Muscle layer of duodenum (tissue), 2 donors: ENCODE measurements at regions not wholly inside any gene's neighbourhood (a gene's known extent, or its start where the extent isn't known, plus 50 kb on each side); places are given as distances from the start of the nearest gene placed in this dataset.

Source experiments
- H3K27ac ChIP-seq: one replicate; pipeline ENCODE4 v1.7.0; 2013; ENCODE audit warnings: mild to moderate bottlenecking, low read length
- H3K27me3 ChIP-seq: one replicate; pipeline ENCODE4 v1.7.0; 2013; ENCODE audit warnings: low read depth, mild to moderate bottlenecking, control low read depth, low read length
- H3K36me3 ChIP-seq, 2 donors: one replicate each; pipeline ENCODE4 v1.7.0; 2013; ENCODE audit warnings: low read length in 2 of 2, control low read depth in 1 of 2, mild to moderate bottlenecking in 1 of 2; ENCODE audit not compliant: insufficient read depth in 2 of 2, control insufficient read depth in 1 of 2
- H3K4me1 ChIP-seq, 2 donors: one replicate each; pipeline ENCODE4 v1.7.0; 2013; ENCODE audit warnings: low read length in 2 of 2, mild to moderate bottlenecking in 2 of 2, control low read depth in 1 of 2, moderate library complexity in 1 of 2; ENCODE audit not compliant: insufficient read depth in 2 of 2, control insufficient read depth in 1 of 2
- H3K4me3 ChIP-seq, 2 donors: one replicate each; pipeline ENCODE4 v1.7.0; 2013; ENCODE audit warnings: low read length in 2 of 2, low read depth in 1 of 2, mild to moderate bottlenecking in 1 of 2
- H3K9me3 ChIP-seq, 2 donors: one replicate each; pipeline ENCODE4 v1.7.0; 2013; ENCODE audit warnings: low read length in 2 of 2, control low read depth in 1 of 2, mild to moderate bottlenecking in 1 of 2; ENCODE audit not compliant: control insufficient read depth in 1 of 2
- donor health status: healthy.

DNA sequence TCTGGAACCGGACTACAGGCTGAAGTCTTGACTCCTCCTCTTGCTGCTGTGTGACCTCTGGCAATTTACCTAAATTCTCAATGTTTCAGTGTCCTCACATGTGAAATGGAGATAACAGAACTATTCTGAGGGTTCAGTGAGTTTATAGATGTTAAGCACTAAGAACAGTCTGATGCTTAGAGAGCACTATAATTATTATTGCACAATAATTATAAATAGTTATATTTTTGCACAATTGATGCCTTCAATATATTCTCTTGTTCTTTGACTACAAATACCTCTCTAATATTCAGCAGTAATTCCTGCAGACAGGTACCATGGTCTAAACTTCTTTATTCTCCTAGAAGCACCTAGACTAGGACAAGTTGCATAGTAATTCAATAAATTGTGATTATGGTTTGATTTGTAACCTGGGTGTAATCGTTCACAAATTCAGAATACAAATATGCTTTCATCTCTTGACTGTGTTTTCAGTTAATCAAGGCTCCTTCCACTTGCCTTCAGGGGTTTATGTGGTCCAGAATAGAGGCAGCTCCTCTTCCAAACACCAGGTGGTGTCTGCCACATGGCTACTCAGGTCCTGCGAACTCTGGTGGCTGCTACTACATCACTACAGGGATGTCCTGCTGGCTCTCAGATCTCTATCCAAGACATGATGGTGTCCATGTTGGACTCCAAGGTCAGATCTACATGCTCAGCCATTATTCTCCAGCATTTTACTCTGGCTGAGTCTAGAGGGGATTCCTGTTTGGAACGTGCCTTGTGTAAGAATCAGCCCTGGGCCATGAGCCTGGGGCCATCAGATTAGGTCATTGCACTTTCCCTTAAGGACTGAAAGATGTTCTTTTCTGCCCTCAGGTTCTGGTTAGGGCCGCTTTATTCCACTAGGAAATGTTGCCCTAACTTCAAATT, 103.4 kb downstream of the QRFPR start:
- Histone ChIP-seq H3K27ac (no peak overlapping the region), H3K4me1 (no peaks in the 10 kb centered on the region), H3K36me3 (no peaks in the 10 kb centered on the region), H3K9me3 (no peaks in the 10 kb centered on the region), H3K27me3 (no peaks in the 10 kb centered on the region), H3K4me3 (no peak overlapping the region)

- Histone ChIP-seq H3K9me3 (no peaks in the 10 kb centered on the region), H3K4me3 (no peak overlapping the region), H3K36me3 (no peaks in the 10 kb centered on the region), H3K27ac (no peak overlapping the region), H3K4me1 (no peaks in the 10 kb centered on the region), H3K27me3 (no peaks in the 10 kb centered on the region)
Measured at GRCh38 chr4:121273191-121273590, 107.6 kb downstream of the QRFPR start.

- Histone ChIP-seq H3K9me3 (no peaks in the 10 kb centered on the region), H3K36me3 (no peaks in the 10 kb centered on the region), H3K27me3 (no peaks in the 10 kb centered on the region), H3K27ac (no peak overlapping the region), H3K4me3 (no peak overlapping the region), H3K4me1 (no peaks in the 10 kb centered on the region)
Measured at GRCh38 chr4:121272526-121272925, 108.3 kb downstream of the QRFPR start.

- Histone ChIP-seq H3K27me3 (no peaks in the 10 kb centered on the region), H3K36me3 (no peaks in the 10 kb centered on the region), H3K27ac (no peak overlapping the region), H3K4me1 (no peaks in the 10 kb centered on the region), H3K4me3 (no peak overlapping the region), H3K9me3 (no peaks in the 10 kb centered on the region)
Measured at GRCh38 chr4:121270389-121270788, 106.3 kb upstream of the TNIP3 start.

- no peak overlapping the region for H3K4me3 ChIP-seq
- no peaks in the 10 kb centered on the region for H3K27me3 ChIP-seq
- no peaks in the 10 kb centered on the region for H3K9me3 ChIP-seq
- H3K4me1 ChIP-seq, result no peaks in the 10 kb centered on the region
- H3K27ac ChIP-seq, result no peak overlapping the region
- no peaks in the 10 kb centered on the region for H3K36me3 ChIP-seq
Measured at GRCh38 chr4:121269001-121269400, 104.9 kb upstream of the TNIP3 start.

DNA sequence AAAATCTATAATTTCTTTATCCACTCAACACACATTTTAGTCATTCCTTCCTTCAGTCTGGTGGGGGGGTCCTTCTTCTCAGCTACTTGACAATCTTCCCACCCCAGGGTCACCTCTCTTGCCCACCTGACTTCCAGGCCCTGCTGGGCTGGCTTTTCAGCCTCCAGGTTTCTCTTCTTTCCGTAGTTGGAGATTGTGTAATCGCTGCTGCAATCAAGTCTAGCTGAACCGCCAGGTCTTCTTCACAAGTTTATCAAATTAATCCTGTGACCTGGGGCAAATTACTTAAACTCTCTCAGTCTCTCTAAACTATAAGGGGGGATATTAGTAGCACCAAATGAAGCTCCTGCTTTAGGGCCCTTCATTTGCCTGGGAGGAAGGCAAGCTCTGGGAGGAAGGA, 102.9 kb upstream of the TNIP3 start:
- no peaks in the 10 kb centered on the region for H3K36me3 ChIP-seq
- H3K4me3 ChIP-seq, result no peak overlapping the region
- H3K4me1 ChIP-seq, result no peaks in the 10 kb centered on the region
- no peak overlapping the region for H3K27ac ChIP-seq
- no peaks in the 10 kb centered on the region for H3K9me3 ChIP-seq
- H3K27me3 ChIP-seq, result no peaks in the 10 kb centered on the region

- Histone ChIP-seq H3K4me1 (no peaks in the 10 kb centered on the region), H3K4me3 (no peak overlapping the region), H3K9me3 (no peaks in the 10 kb centered on the region), H3K27me3 (no peaks in the 10 kb centered on the region), H3K27ac (no peak overlapping the region), H3K36me3 (no peaks in the 10 kb centered on the region)
Measured at GRCh38 chr4:121256887-121257466, 92.9 kb upstream of the TNIP3 start.

GRCh38 chr4:121255986-121256750, 92.0 kb upstream of the TNIP3 start:
- Histone ChIP-seq H3K27me3 (no peaks in the 10 kb centered on the region), H3K36me3 (no peaks in the 10 kb centered on the region), H3K4me3 (no peak overlapping the region), H3K27ac (no peak overlapping the region), H3K9me3 (no peaks in the 10 kb centered on the region), H3K4me1 (no peaks in the 10 kb centered on the region)

- no peak overlapping the region for H3K4me3 ChIP-seq
- H3K36me3 ChIP-seq, result no peaks in the 10 kb centered on the region
- H3K4me1 ChIP-seq, result no peaks in the 10 kb centered on the region
- H3K27ac ChIP-seq, result no peak overlapping the region
- no peaks in the 10 kb centered on the region for H3K9me3 ChIP-seq
- H3K27me3 ChIP-seq, result no peaks in the 10 kb centered on the region
Measured at GRCh38 chr4:121253961-121254360, 89.8 kb upstream of the TNIP3 start.

DNA sequence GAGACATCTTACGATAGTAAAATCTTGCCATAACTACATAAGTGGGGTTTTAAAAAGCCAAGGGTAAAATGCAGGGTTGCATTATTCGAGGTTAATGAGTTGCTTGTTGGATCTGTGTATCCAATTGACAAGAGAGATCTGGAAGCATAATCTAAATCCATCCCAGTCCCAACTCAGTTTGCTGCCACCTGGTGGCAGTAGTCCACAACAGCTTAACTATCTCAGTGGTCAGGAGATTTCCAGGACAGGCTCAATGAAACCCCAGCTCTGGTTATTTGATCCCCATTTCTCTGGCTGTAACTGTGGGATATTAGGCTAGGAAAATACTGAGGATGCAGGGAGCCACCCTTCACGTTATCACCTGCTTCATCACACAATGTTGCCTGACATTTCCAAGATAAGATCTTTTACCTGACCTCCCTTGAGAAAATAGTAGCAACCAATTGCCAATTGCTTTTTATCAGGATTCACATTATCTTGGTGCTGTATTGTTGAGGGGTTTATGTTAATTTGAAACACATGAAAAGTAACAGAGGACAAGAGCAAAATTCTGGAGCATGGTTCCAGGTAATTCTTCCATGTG, 88.2 kb upstream of the TNIP3 start:
- no peaks in the 10 kb centered on the region for H3K9me3 ChIP-seq
- no peaks in the 10 kb centered on the region for H3K27me3 ChIP-seq
- no peak overlapping the region for H3K4me3 ChIP-seq
- H3K4me1 ChIP-seq, result no peaks in the 10 kb centered on the region
- no peaks in the 10 kb centered on the region for H3K36me3 ChIP-seq
- H3K27ac ChIP-seq, result no peak overlapping the region

DNA sequence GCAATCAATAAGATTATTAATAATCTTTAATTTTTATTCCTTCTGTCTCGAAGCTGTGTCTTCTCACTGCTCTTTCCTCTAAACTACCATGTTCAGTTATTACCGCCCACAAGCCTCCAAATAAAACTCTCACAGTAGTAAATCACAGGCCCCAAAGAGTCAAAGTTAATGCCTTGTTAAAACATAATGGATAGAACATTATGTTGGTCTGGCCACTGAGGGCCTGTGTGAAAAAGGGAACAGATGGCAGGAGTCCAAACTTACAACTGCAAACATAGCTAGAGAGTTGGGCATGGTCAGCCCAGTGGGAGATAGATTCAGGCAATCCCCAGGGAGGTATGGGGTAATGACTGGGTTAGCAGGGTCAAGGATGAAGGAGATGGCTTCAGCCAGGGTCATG, 84.6 kb upstream of the TNIP3 start:
- Histone ChIP-seq H3K27ac (no peak overlapping the region), H3K27me3 (no peaks in the 10 kb centered on the region), H3K4me1 (no peaks in the 10 kb centered on the region), H3K4me3 (no peak overlapping the region), H3K36me3 (no peaks in the 10 kb centered on the region), H3K9me3 (no peaks in the 10 kb centered on the region)
